G401 (cell line): ENCODE measurements at regions not wholly inside any gene's neighbourhood (a gene's known extent, or its start where the extent isn't known, plus 50 kb on each side); places are given as distances from the start of the nearest gene placed in this dataset.
"Not testable (repeated sequence)": the region's sequence is repeated elsewhere in the genome, so short reads cannot be mapped to it uniquely, and the experiment has no call there.

Source experiments
- DNase-seq: peaks from one replicate; pipeline ENCODE4 v3.0.0-alpha.2; 2015; ENCODE audit warnings: low spot score
- in situ Hi-C: cut with HindIII; loops from 2 replicates; pipeline ENCODE4 v1.10.0; 2016; ENCODE audit warnings: low sequenced_read_pairs, mixed read lengths

DNA sequence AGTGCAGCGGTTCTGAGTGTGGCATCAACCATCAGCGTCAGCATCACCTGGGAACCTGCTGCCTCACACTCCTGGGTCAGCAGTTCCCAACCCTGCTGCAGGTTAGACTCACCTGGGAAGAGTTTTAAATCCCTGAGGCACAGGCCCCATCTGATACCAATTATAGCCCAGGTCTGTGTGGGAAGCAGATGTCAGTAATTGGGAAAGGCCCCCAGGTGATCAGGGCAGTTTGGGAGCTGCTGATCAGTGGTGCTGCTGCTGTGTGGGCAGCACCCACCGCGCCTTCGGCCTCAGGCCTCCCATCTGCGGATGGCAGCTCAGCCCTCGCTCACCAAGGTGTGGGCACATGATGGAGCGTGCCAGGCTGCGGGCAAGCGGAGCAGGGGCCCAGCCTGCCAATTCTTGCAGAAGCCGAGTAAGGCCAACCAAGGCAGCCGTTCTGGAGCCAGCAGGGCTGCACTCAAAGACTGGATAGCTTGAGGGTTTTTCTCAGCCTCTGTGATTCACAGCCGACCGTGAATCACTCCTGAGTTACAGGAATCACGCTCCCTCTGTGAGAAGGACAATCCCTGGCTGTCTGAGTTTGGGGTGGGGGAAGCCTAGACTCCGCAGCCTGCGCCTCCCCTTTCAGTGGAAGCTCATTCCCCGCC lies 155.6 kb upstream of the SFSWAP start:
- DNase-seq, result no peak
- in situ Hi-C loops, result no loop called here

DNA sequence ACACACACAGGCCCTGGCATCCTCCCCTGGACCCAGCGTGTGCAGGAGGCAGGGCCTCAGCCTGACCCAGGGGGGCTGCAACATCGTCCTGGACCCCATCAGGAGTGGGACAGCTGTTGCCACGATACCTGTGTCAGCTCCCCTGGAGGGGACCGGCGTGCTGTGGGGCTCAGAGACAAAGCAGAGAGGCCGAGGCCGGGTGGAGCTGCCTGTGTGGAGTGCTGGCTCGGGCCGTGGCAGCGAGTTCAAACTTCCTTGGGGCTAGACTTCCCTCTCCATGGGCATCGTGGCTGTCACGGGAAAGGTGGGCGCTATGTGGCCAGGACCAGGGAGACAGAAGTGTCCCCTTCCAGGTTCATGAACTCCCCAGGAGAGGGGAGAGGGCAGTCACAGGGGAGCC lies 155.0 kb upstream of the SFSWAP start:
- DNase-seq, result no peak
- in situ Hi-C loops, result no loop called here

DNA sequence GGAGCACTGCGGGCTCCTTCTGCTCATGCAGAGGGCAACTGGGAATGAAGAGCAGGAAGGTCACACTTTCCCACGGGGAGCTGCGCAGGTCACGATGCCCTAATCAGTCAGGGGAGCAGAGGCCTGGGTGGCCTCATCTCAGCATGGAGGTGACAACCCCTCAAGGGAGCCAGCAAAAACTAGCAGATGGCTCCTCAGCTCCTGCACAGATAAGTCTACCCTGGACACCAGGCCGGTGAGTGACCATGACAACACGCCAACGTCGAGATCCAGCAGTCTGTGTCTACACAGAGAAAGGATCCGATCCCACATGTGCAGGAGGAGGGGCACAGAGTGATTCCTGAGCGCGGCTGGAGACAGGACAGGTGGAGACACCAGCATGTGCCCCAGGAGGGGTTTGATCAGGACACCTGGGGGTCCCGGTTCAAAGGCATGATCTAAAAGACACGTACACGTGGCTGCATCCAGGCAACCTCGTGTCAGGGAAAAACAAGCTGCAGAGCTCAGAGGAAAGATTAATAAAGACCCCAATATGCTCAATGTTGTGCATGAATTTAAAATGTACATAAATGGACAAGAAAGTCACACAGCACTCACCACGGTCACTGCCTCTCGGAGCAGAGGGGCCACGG lies 153.7 kb upstream of the SFSWAP start:
- no peak for DNase-seq
- in situ Hi-C loops, result no loop called here

DNA sequence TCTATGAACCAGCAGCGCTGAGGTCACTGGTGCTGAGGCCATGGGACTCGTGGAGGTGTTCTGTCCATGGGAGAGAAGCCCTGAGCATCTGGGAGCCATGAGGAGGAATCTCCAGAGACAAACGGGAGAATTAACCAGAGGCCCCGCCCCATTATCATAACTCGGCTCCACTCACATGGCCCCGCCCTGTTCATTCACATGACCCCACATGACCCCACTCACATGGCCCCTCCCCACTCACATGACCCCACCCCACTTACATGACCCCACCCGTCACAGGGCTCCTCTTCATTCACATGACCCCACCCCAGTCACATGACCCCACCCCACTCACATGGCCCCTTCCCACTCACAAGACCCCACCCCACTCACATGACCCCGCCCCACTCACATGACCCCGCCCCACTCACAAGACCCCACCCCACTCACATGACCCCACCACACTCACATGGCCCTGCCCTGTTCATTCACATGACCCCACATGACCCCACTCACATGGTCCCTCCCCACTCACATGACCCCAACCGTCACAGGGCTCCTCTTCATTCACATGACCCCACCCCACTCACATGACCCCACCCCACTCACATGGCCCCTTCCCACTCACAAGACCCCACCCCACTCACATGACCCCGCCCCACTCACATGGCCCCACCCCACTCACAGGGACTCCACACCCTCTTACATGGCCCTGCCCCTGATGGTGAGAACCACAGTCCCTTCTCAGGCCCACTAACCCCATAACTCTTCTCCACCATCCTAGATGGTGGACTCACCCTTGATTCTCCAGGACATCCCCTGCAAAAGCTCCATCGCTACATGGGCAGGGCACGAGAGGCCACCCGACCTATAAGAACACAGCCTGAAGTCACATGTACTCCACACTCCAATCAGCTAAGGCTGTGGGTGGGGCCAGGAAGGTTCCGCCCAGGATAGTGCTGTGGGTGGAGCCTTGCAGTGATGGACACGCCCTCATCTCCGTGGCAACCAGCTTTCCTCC lies 151.1 kb upstream of the SFSWAP start:
- no peak for DNase-seq
- in situ Hi-C loops, result no loop called here

DNA sequence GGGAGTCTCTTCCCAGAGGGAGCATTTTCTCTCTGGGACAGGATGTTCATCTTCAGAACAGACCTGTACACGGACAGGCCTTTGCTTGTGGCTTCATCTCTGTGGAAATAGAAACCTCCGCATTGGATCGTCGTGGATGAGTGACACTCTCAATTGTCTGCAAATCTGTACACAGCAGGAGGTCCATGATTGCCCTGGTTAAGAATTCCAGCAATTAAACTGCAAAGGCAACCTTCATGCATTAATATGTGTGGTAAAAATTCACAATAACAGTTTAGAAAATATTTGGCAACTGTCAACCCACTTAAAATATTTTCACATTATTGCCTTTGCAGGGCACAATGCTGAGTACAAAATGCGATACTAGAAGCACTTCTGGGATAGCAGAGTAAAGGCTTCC lies 149.8 kb upstream of the SFSWAP start:
- DNase-seq, result peak; percentile 11
- in situ Hi-C loops, result no loop called here

DNA sequence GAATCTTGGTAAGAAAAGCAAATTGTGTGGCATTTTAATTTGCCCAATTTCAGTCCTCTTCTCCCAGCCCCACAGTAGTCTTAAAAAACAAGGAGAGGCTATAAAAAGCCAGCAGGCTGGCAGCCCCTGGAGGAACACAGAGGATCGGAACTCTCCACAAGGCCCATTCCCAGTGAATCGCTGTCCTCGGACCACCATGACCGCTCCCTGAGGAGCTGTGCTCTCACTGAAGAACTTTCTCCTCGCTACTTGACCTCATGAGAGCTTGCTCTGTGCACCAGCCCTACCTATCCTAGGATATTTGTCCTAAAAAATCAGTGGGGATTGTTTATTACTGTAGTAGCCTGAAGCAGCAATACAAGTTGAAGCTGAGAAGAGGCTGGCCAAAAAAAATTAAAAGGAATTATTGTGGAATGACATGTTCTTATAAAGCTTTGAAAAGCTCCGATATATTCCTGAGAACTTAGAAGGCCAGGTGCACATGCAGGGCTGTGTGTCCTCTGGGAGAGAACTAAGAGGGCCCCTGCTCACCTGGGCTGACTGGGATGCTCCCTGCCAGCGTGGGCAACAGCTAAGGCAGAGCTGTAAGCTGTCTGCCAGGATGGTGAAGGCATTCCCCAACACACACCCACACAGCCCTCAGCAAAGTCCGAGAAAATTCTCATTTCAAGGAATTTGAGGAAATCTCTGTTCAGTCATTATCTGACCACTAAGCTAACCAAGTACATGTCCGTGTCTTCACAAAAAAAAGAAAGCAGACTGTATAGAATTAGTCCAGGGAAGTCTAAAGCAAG lies 148.8 kb upstream of the SFSWAP start:
- in situ Hi-C loops, result no loop called here
- DNase-seq, result no peak

DNA sequence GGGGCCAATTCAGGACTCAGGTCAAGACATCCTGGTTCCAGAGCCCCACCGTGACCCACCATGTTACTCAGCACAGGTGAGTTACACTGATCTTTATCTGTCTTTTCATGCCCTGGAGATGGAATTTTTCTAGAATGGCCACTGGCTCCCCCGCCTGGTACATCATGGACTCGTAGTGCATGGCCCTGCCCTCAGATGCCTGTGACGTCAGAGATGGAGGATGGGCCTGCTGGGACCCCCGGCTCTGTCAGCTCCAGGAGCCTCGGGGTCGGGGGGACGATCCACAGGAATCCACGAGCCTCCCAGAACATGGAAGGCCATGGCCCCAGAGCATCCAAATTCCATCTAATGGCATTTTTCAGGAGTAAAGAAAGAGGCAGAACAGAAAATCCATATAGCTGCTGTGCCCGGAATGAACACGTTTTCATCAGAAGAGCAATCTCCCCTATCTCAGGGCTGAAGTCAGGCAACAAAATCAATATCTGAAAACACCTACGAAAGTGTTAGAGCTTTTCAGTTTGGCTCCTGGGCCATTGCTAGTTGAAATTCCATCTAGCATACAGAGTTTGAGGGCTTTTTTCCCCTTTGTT lies 146.7 kb upstream of the SFSWAP start:
- DNase-seq, in situ Hi-C loops: not testable (repeated sequence)

DNA sequence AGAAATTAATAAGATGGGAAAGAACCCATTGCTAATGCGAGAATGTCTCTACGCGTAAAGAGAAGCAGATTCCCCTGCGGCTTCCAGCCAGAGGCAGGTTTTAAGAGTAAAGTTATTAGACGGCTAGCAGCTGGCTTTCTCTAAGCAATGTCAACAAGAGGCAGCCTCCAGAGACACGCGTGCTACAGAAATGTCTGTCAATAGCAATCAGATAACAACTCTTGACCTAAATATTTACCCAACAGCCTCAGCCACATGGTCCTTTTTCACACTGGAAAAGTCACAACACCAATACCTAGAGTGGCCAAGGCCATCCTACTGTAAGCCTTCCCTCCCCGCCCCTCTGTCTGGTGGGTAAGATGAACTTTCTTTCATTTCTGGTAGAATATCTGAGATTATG lies 146.0 kb upstream of the SFSWAP start:
- in situ Hi-C loops, result no loop called here

DNA sequence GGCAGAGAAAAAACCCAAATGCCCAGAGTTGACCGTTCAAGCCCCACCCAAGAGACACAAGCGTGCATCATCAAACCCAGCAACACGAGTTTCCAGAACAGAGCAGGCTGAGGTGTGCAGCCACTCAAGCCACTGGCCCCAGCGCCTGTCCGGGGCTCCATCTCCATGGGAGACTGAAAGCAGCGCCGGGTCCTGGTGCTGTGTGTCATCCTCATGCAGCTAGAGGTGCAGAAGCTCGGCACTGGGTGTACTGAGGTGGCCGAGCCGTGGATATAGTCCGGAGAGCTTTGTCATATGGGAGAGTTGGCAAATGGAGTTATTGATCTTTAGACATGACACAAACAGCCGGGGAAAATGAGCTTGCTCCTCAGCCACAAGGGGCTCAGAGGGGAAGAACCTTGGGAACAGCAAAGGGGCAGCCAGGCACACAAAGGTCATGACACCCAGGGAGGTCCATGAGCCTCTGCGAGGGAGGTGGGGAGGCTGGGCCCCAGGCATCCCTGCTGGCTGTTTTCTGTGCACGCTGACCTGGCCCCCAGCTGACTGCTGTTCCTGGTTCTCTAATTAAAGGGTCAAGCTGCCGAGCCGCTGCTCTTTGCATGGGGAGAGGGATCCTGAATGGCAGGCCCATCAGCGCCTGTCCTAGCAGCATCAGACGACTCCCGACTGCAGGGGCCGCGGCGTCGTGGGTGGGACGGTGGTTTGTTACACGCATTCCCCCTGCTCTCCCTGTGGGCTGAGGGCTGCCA lies 145.4 kb upstream of the SFSWAP start:
- in situ Hi-C loops, result no loop called here
- no peak for DNase-seq

More for the DNA sequence above, 146.0 kb upstream of the SFSWAP start:
- DNase-seq, result no peak

DNA sequence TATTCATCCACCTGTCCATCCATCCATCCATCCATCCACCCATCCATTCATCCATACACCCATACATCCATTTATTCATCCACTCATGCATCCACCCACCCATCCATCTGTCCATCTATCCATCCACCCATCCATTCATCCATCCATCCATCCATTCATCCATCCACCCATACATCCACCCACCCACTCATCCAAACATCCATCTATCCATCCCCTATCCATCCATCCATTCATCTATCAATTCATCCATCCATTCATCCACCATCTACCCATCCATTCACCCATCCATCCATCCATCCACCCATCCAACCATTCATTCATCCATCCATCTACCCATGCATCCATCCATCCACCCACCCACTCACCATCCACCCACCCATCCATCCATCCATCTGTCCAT lies 142.6 kb upstream of the SFSWAP start:
- in situ Hi-C loops, result no loop called here

DNA sequence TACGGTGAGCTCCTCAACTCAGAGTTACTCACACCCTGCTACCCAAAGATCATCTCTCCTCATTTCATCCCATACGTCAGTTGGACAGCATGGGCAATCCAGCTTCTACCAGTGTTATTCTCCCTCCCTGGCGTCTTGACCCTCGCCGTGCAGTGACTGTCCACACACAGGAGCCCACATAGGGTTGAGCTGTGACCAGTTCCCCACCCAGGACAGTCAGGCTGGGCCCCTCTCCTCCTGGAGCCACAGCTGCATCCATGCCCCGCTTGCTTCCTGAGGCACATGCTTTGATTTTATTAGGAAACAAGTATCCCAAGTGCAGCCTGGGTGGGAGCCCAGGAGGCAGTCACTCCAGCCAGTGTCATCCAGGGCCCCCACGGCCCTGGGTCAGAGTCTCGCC lies 140.3 kb upstream of the SFSWAP start:
- in situ Hi-C loops, result no loop called here
- no peak for DNase-seq

More for the DNA sequence above, 142.6 kb upstream of the SFSWAP start:
- DNase-seq, result no peak

DNA sequence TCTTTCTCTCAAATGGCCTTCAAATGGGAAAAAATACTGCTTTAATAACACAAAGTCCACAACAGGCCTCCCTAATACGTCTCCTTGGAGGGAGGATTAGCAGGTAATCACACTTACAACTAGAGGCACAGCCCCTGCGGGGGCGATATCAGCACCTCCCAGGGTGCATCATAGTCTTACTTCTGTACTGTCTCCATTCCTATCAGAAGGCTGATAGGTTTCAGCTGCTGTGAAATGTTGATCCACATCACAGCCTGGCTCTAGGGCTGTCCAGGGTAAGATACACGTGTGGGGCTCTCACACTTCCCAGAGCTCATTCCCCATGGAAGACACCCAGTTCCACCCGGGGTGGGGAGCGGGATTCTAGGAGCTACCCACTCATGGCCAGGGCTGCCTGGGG lies 139.1 kb upstream of the SFSWAP start:
- DNase-seq, result no peak
- in situ Hi-C loops, result no loop called here

DNA sequence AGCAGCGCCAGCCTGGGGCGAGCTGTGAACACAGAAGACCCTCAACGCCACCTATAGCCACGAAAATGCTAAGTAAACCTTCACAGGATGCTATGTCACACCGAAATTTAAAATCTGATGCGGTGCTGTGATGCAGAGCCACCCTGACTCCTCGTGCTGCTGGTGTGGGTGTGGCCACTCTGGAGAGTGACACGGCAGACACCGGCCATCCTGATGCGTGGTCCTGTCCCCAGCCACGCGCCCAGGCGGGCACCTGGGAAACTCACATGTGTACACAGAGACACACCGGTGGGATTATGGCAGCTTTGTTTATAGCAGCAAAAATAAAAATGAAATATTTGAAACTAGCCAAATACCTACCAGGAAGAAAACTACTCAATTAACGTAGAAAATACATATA lies 138.3 kb upstream of the SFSWAP start:
- DNase-seq, result no peak
- in situ Hi-C loops, result no loop called here

DNA sequence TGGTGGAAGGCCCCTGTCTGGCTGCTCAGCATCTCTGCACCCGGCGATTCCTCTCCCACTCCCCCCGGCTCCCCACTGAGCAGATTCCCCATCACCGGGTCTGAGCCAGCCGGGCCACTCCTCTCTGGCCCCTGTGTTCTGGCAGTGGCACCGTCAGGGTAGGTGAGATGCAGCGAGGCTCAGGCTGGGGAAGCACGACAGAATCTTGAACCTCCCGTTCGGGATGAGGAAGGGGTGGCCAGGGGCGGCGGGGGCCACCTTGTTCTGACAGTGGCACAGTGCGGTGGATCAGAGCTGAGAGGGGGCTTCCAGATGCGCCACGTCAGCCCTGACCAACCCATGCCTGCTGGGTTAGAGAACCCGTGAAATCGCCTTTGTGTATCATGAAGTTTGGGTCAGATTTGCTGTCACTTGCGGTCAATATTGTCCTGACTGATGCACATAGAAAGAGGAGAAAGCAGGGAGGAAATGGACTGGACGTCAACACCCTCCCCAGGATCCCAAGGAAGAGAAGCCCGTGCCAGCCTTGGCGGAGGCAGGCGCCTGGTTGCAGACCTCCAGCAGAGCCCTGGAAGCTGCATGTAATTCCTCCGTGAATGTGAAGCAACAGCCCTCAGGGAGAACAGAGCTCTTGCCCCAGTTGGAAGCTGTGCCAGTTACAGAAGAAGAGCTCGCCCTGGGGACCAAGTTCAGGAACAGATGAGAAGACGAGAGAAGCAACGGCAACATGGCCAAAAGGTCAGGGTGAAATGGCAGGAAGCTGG lies 137.1 kb upstream of the SFSWAP start:
- DNase-seq, result no peak
- in situ Hi-C loops, result no loop called here

DNA sequence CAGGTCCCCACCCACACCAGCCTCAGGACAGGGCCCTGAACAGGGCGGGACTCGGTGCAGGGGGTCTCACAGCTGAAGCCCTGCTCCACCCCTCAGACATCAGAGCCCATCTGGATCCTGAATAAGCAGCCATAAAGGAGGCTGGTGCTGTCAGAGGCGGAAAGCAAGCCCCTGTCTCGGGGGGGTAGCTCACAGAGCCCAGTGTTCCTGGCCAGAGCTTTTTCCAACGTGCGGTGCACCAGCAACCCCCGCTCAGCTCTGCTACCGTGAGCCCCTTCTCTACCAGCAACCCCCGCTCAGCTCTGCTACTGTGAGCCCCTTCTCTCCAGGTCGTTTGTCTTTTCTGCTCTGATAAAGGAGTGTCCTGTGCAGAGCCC lies 136.5 kb upstream of the SFSWAP start:
- in situ Hi-C loops, result no loop called here

DNA sequence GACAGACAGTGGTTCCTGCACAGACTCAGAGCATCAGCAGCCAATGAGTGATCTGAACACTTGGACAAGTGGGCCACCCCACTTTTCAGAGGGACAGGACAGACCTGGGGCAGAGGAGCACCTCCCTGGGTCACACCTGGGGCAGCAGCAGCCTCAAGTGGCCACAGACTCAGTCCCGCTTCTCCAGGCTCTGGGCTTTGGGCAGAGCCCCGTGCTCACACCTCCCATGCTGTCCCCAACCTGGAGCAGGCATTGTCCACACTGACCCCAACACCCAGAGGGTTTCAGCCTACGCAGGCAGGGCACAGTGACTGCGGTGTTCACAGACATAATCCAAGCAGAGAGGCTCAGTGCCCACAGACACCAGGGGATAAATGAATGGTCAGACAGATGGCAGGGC lies 135.5 kb upstream of the SFSWAP start:
- in situ Hi-C loops, result no loop called here
- no peak for DNase-seq

More for the DNA sequence above, 136.5 kb upstream of the SFSWAP start:
- DNase-seq, result no peak

DNA sequence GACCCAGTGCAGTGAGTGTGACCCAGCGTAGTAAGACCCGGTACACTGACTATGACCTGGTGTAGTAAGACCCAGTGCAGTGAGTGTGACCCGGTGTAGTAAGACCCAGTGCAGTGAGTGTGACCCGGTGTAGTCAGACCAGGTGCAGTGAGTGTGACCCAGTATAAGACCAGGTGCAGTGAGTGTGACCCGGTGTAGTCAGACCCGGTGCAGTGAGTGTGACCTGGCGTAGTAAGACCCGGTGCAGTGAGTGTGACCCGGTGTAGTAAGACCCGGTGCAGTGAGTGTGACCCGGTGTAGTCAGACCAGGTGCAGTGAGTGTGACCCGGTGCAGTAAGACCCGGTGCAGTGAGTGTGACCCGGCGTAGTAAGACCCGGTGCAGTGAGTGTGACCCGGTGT lies 134.2 kb upstream of the SFSWAP start:
- DNase-seq, in situ Hi-C loops: not testable (repeated sequence)

DNA sequence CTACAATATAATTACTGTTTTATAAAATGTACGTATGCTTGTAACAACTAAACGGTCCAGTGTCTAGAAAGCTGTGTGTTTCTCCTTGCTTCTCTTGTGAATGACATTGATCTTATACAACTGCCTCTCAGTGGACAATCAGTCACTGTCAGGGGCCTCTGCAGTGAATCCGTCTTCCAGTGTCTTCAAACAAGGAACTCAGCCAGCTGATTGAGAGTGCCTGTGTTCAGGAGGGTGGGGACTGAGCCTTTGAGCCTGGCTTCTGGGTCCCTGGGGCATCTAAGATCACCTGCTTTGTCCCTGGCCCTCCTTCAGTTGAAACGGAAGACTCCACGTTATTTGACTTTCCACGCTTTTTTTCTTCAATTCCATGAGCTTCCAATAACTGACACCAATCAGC lies 133.1 kb upstream of the SFSWAP start:
- in situ Hi-C loops, result no loop called here
- no peak for DNase-seq
